HL-60 (cell line): ENCODE measurements at regions not wholly inside any gene's neighbourhood (a gene's known extent, or its start where the extent isn't known, plus 50 kb on each side); places are given as distances from the start of the nearest gene placed in this dataset.

Experiments used
- CTCF ChIP-seq: IDR thresholded peaks from one replicate; pipeline ENCODE4 v1.5.1; 2011; ENCODE audit warnings: low read length, control low read depth, inconsistent platforms; ENCODE audit not compliant: insufficient read depth
- GABPA ChIP-seq: IDR thresholded peaks from 2 replicates; pipeline ENCODE4 v1.6.1; 2012; ENCODE audit warnings: low read depth
- TF ChIP-seq, protein P1 (sequence below): IDR thresholded peaks from 2 replicates; pipeline ENCODE4 v1.6.1; 2012; ENCODE audit warnings: low read depth; ENCODE audit not compliant: insufficient replicate concordance

DNA sequence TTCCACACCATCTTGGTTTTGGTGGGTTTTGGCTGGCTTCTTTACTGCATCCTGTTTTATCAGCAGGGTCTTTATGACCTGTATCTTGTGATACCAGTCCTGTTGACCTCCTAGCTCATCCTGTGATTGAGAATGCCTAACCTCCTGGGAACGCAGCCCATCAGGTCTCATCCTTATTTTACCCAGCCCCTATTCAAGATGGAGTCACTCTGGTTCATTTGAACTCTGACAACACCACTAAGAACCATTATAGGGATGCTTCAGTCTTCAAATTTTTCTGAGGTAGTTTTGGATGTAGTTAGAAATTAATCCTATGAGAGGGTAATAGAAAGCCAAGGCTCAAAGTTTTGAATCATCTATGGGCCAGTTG lies 287.8 kb upstream of the SLC39A10 start:
- TF ChIP-seq CTCF (no peak), GABPA (no peak)
- TF ChIP-seq, protein P1, sequence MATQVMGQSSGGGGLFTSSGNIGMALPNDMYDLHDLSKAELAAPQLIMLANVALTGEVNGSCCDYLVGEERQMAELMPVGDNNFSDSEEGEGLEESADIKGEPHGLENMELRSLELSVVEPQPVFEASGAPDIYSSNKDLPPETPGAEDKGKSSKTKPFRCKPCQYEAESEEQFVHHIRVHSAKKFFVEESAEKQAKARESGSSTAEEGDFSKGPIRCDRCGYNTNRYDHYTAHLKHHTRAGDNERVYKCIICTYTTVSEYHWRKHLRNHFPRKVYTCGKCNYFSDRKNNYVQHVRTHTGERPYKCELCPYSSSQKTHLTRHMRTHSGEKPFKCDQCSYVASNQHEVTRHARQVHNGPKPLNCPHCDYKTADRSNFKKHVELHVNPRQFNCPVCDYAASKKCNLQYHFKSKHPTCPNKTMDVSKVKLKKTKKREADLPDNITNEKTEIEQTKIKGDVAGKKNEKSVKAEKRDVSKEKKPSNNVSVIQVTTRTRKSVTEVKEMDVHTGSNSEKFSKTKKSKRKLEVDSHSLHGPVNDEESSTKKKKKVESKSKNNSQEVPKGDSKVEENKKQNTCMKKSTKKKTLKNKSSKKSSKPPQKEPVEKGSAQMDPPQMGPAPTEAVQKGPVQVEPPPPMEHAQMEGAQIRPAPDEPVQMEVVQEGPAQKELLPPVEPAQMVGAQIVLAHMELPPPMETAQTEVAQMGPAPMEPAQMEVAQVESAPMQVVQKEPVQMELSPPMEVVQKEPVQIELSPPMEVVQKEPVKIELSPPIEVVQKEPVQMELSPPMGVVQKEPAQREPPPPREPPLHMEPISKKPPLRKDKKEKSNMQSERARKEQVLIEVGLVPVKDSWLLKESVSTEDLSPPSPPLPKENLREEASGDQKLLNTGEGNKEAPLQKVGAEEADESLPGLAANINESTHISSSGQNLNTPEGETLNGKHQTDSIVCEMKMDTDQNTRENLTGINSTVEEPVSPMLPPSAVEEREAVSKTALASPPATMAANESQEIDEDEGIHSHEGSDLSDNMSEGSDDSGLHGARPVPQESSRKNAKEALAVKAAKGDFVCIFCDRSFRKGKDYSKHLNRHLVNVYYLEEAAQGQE, result no peak
